ENCODE measurements at regions not wholly inside any gene's neighbourhood (a gene's known extent, or its start where the extent isn't known, plus 50 kb on each side); places are given as distances from the start of the nearest gene placed in this dataset.
"Not testable (repeated sequence)": the region's sequence is repeated elsewhere in the genome, so short reads cannot be mapped to it uniquely, and the experiment has no call there.

GRCh38 chr1:38152351-38153065 lies 105.9 kb upstream of the POU3F1 start:
- Histone ChIP-seq H3K36me3 (ENCODE audit: control insufficient read depth in 2 of 3, insufficient read depth in 3 of 3, low read length in 3 of 3) (no peaks in the 10 kb centered on the region), H3K27ac (ENCODE audit: low read depth, low read length) (no peak overlapping the region), H3K27me3 (ENCODE audit: control insufficient read depth in 2 of 2, insufficient read depth in 2 of 2, low read length in 2 of 2) (no peaks in the 10 kb centered on the region), H3K4me3 (ENCODE audit: low read length) (no peak overlapping the region), H3K4me1 (ENCODE audit: control insufficient read depth in 2 of 2, insufficient read depth in 2 of 2, low read length in 2 of 2) (no peaks in the 10 kb centered on the region), H3K9me3 (ENCODE audit: control insufficient read depth in 2 of 3, low read length in 3 of 3) (no peaks in the 10 kb centered on the region)
- ATAC-seq (no peak), DNase-seq (no peak)
- H3K4me1 Mint-ChIP-seq: no peaks in the 10 kb centered on the region
- peaks cover 10 to 44% (median 33%) of the 10 kb centered on the region in 5 donors for H3K27me3 Mint-ChIP-seq
- ChIA-PET POLR2A (no interaction called here), CTCF (no interaction called here)
- H3K4me3 Mint-ChIP-seq: no peak overlapping the region
- no peak overlapping the region for H3K27ac Mint-ChIP-seq
- peaks cover 0 to 5% (median 0%) of the 10 kb centered on the region in 5 donors for H3K36me3 Mint-ChIP-seq
- peaks cover 0 to 13% (median 5%) of the 10 kb centered on the region in 11 donors for H3K9me3 Mint-ChIP-seq
- intact Hi-C loops (cut with micrococcal nuclease): no loop called here

- H3K36me3 ChIP-seq (ENCODE audit: control insufficient read depth in 2 of 3, insufficient read depth in 3 of 3, low read length in 3 of 3): no peaks in the 10 kb centered on the region
- peaks cover 10 to 43% (median 33%) of the 10 kb centered on the region in 5 donors for H3K27me3 Mint-ChIP-seq
- no peaks in the 10 kb centered on the region for H3K4me1 Mint-ChIP-seq
- ATAC-seq (no peak), DNase-seq (no peak)
- H3K9me3 ChIP-seq (ENCODE audit: control insufficient read depth in 2 of 3, low read length in 3 of 3): no peaks in the 10 kb centered on the region
- H3K36me3 Mint-ChIP-seq: peaks cover 0 to 5% (median 0%) of the 10 kb centered on the region in 5 donors
- H3K9me3 Mint-ChIP-seq: peaks cover 0 to 18% (median 5%) of the 10 kb centered on the region in 11 donors
- CTCF ChIA-PET: no interaction called here
- H3K27ac Mint-ChIP-seq: no peak overlapping the region
- H3K4me3 Mint-ChIP-seq: no peak overlapping the region
- no peaks in the 10 kb centered on the region for H3K4me1 ChIP-seq (ENCODE audit: control insufficient read depth in 2 of 2, insufficient read depth in 2 of 2, low read length in 2 of 2)
- intact Hi-C loops (cut with micrococcal nuclease): no loop called here
- no peaks in the 10 kb centered on the region for H3K27me3 ChIP-seq (ENCODE audit: control insufficient read depth in 2 of 2, insufficient read depth in 2 of 2, low read length in 2 of 2)
- H3K4me3 ChIP-seq (ENCODE audit: low read length): no peak overlapping the region
- POLR2A ChIA-PET: no interaction called here
- H3K27ac ChIP-seq (ENCODE audit: low read depth, low read length): no peak overlapping the region
Measured at GRCh38 chr1:38151399-38151798, 104.8 kb upstream of the POU3F1 start.

- H3K9me3 Mint-ChIP-seq: peaks cover 0 to 22% (median 8%) of the 10 kb centered on the region in 11 donors
- DNase-seq; H3K36me3 ChIP-seq (ENCODE audit: control insufficient read depth in 2 of 3, insufficient read depth in 3 of 3, low read length in 3 of 3); H3K27ac ChIP-seq (ENCODE audit: low read depth, low read length); H3K27ac Mint-ChIP-seq; H3K4me1 ChIP-seq (ENCODE audit: control insufficient read depth in 2 of 2, insufficient read depth in 2 of 2, low read length in 2 of 2); H3K4me3 ChIP-seq (ENCODE audit: low read length); H3K27me3 ChIP-seq (ENCODE audit: control insufficient read depth in 2 of 2, insufficient read depth in 2 of 2, low read length in 2 of 2); ATAC-seq; H3K4me1 Mint-ChIP-seq; H3K9me3 ChIP-seq (ENCODE audit: control insufficient read depth in 2 of 3, low read length in 3 of 3); POLR2A ChIA-PET; intact Hi-C loops (cut with micrococcal nuclease); H3K4me3 Mint-ChIP-seq: not testable (repeated sequence)
- H3K36me3 Mint-ChIP-seq: peaks cover 0 to 12% (median 0%) of the 10 kb centered on the region in 5 donors
- CTCF ChIA-PET: interaction anchor here (0.7 kb wide), 1 partner anchor 17 kb away, joined by 3 read pairs; no protein-coding TSS in a partner anchor
- peaks cover 24 to 54% (median 32%) of the 10 kb centered on the region in 5 donors for H3K27me3 Mint-ChIP-seq
Measured at GRCh38 chr1:38146079-38146478, 99.5 kb upstream of the POU3F1 start.

GRCh38 chr1:38142606-38143005 lies 96.0 kb upstream of the POU3F1 start:
- Mint-ChIP-seq H3K4me1 (no peaks in the 10 kb centered on the region), H3K27me3 (peaks cover 49 to 77% (median 52%) of the 10 kb centered on the region in 5 donors), H3K36me3 (peaks cover 0 to 12% (median 0%) of the 10 kb centered on the region in 5 donors), H3K9me3 (peaks cover 0 to 22% (median 8%) of the 10 kb centered on the region in 11 donors), H3K27ac (no peak overlapping the region), H3K4me3 (no peak overlapping the region)
- no peak for DNase-seq
- intact Hi-C loops (cut with micrococcal nuclease): no loop called here
- CTCF ChIA-PET: no interaction called here
- no peak for ATAC-seq
- no peaks in the 10 kb centered on the region for H3K36me3 ChIP-seq (ENCODE audit: control insufficient read depth in 2 of 3, insufficient read depth in 3 of 3, low read length in 3 of 3)
- no peak overlapping the region for H3K27ac ChIP-seq (ENCODE audit: low read depth, low read length)
- POLR2A ChIA-PET: no interaction called here
- H3K9me3 ChIP-seq (ENCODE audit: control insufficient read depth in 2 of 3, low read length in 3 of 3): no peaks in the 10 kb centered on the region
- H3K4me3 ChIP-seq (ENCODE audit: low read length): no peak overlapping the region
- no peaks in the 10 kb centered on the region for H3K27me3 ChIP-seq (ENCODE audit: control insufficient read depth in 2 of 2, insufficient read depth in 2 of 2, low read length in 2 of 2)
- no peaks in the 10 kb centered on the region for H3K4me1 ChIP-seq (ENCODE audit: control insufficient read depth in 2 of 2, insufficient read depth in 2 of 2, low read length in 2 of 2)

DNA sequence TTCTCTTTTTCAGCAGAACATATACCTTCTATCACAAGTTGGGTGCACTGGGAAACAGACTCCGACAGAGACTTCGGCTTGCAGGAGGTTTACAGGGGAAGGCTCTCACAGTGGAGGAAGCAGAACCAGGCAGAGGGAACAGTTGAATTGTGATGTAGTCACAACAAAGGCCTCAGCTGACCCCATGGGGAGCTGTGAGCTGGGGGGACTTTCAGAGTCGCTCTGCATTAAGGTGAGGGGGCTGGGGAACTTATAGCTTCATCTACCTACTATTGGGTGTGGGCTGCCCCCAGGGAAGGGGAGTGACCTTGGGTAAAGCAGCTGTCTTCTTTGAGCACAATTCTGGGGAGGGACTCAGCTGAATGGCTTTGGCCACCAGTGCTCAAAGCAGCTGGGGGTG lies 94.9 kb upstream of the POU3F1 start:
- intact Hi-C loops (cut with micrococcal nuclease): no loop called here
- H3K36me3 Mint-ChIP-seq: peaks cover 0 to 12% (median 0%) of the 10 kb centered on the region in 5 donors
- POLR2A ChIA-PET: no interaction called here
- H3K4me3 ChIP-seq (ENCODE audit: low read length): no peak overlapping the region
- H3K9me3 Mint-ChIP-seq: peaks cover 0 to 17% (median 8%) of the 10 kb centered on the region in 11 donors
- no peak for DNase-seq
- H3K36me3 ChIP-seq (ENCODE audit: control insufficient read depth in 2 of 3, insufficient read depth in 3 of 3, low read length in 3 of 3): no peaks in the 10 kb centered on the region
- CTCF ChIA-PET: no interaction called here
- H3K27me3 Mint-ChIP-seq: peaks cover 59 to 89% (median 61%) of the 10 kb centered on the region in 5 donors
- H3K4me1 ChIP-seq (ENCODE audit: control insufficient read depth in 2 of 2, insufficient read depth in 2 of 2, low read length in 2 of 2): no peaks in the 10 kb centered on the region
- H3K4me1 Mint-ChIP-seq: no peaks in the 10 kb centered on the region
- no peak overlapping the region for H3K27ac ChIP-seq (ENCODE audit: low read depth, low read length)
- H3K27ac Mint-ChIP-seq: no peak overlapping the region
- no peaks in the 10 kb centered on the region for H3K27me3 ChIP-seq (ENCODE audit: control insufficient read depth in 2 of 2, insufficient read depth in 2 of 2, low read length in 2 of 2)
- H3K9me3 ChIP-seq (ENCODE audit: control insufficient read depth in 2 of 3, low read length in 3 of 3): no peaks in the 10 kb centered on the region
- no peak overlapping the region for H3K4me3 Mint-ChIP-seq
- ATAC-seq: no peak

DNA sequence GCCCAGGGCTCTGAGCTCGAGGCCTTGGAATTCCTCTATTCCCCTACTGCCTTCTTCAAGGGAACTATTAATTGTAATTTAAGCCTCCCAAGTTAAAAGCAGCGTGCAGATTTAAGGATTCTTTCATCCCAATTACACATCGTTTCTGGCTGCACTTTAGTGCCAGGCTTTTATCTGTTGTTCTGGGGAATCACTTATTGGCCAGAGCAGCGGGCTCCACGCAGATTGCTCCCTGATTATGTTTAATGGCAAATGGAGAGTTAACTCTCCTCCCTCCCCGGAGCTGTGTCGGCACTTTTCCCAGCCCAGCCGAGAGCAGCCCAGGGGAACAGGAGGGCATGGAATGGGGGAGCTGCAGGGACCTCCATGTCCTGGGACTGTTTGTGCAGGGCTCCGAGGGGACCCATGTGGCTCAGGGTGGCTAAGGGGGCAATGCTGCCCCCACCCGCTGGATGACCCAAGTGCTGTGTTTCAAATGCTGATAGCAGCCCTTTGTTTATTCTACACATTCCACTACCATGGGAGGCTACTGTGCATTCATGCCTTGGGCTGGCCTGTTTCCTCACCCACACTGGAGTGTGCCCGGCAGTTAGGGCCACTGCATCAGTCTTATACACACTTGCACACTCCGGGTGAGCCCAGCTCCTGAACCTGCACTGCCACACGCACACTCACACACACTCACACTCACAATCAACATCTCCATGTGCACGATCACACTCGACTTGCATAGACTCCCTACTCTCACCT lies 93.3 kb upstream of the POU3F1 start:
- Histone ChIP-seq H3K27me3 (ENCODE audit: control insufficient read depth in 2 of 2, insufficient read depth in 2 of 2, low read length in 2 of 2) (no peaks in the 10 kb centered on the region), H3K27ac (ENCODE audit: low read depth, low read length) (no peak overlapping the region), H3K4me1 (ENCODE audit: control insufficient read depth in 2 of 2, insufficient read depth in 2 of 2, low read length in 2 of 2) (no peaks in the 10 kb centered on the region), H3K4me3 (ENCODE audit: low read length) (no peak overlapping the region), H3K9me3 (ENCODE audit: control insufficient read depth in 2 of 3, low read length in 3 of 3) (no peaks in the 10 kb centered on the region), H3K36me3 (ENCODE audit: control insufficient read depth in 2 of 3, insufficient read depth in 3 of 3, low read length in 3 of 3) (no peaks in the 10 kb centered on the region)
- ATAC-seq (no peak), DNase-seq (no peak)
- CTCF ChIA-PET: no interaction called here
- H3K36me3 Mint-ChIP-seq: no peaks in the 10 kb centered on the region
- POLR2A ChIA-PET: no interaction called here
- H3K4me3 Mint-ChIP-seq: no peak overlapping the region
- intact Hi-C loops (cut with micrococcal nuclease): no loop called here
- peaks cover 0 to 5% (median 0%) of the 10 kb centered on the region in 11 donors for H3K9me3 Mint-ChIP-seq
- H3K4me1 Mint-ChIP-seq: peaks cover 0 to 3% (median 0%) of the 10 kb centered on the region in 7 donors
- H3K27me3 Mint-ChIP-seq: peaks cover 68 to 93% (median 76%) of the 10 kb centered on the region in 5 donors
- no peak overlapping the region for H3K27ac Mint-ChIP-seq
